K562 (cell line): ENCODE measurements at regions not wholly inside any gene's neighbourhood (a gene's known extent, or its start where the extent isn't known, plus 50 kb on each side); places are given as distances from the start of the nearest gene placed in this dataset.

Experiments
- ATAC-seq: fragments of 200-7000 bp; cut with Tn5 transposase; 3 replicates; pipeline ENCODE4 v1.9.1; 2020; ENCODE audit warnings: moderate library complexity
- BruUV-seq: library from RNA; stranded (reverse); fragments of 400-500 nt; replicated peaks from 2 replicates; lab custom pipeline; 2021; lab: Mats Ljungman, UMichigan
- CTCF ChIA-PET: fragments of 300-600 bp; formaldehyde crosslinking; extraction: SDS; loops from one replicate; lab custom pipeline; 2021; ENCODE audit warnings: low intra/inter-chr PET ratio; lab: Yijun Ruan, JAX
- POLR2A ChIA-PET: fragments of 300-600, 350-650 bp; sonication (Branson Sonifier 250); formaldehyde crosslinking; extraction: SDS; loops from one replicate; lab custom pipeline; 2021; ENCODE audit warnings: antibody characterized with exemption, inconsistent platforms; lab: Yijun Ruan, JAX
- DNase-seq, 4 experiments: peaks; one replicate each; pipeline versions ENCODE4 v3.0.0 to v3.0.0-alpha.2; 2011 to 2018; ENCODE audit warnings: low spot score in 3 of 4, mixed read lengths in 3 of 4; ENCODE audit errors: extremely low read depth in 1 of 4
- FAIRE-seq: peaks from 2 replicates; lab custom pipeline; 2011; peaks lifted over from hg19 to GRCh38; lab: Jason Lieb, UNC
- H2AFZ ChIP-seq: 2 replicates; pipeline ENCODE4 v1.6.0; 2011; ENCODE audit warnings: low read depth, low read length, control low read depth, inconsistent platforms
- H3K27ac ChIP-seq: fragments of 200-600 bp; 3 replicates; pipeline ENCODE4 v1.8.0; 2011; ENCODE audit warnings: low read depth, mild to moderate bottlenecking, control low read depth, inconsistent platforms, low read length, moderate library complexity, mixed read lengths; ENCODE audit errors: extremely low read depth
- H3K27me3 ChIP-seq, 2 experiments: fragments of 300-600 bp in 1 of 2; 2 replicates in 1 of 2; 3 replicates in 1 of 2; pipeline versions ENCODE4 v1.6.0 to v1.8.0; 2011; ENCODE audit warnings: inconsistent platforms in 2 of 2, low read length in 2 of 2, mild to moderate bottlenecking in 1 of 2, mixed read lengths in 1 of 2, moderate library complexity in 1 of 2; ENCODE audit not compliant: control insufficient read depth in 2 of 2, insufficient read depth in 2 of 2
- H3K36me3 ChIP-seq: fragments of 300-600 bp; 3 replicates; pipeline ENCODE4 v1.8.0; 2011; ENCODE audit warnings: mild to moderate bottlenecking, low read length, inconsistent platforms; ENCODE audit not compliant: control insufficient read depth, insufficient read depth
- H3K4me1 ChIP-seq, 2 experiments: fragments of 200-600 bp in 1 of 2; replicated peaks in 1 of 2; 2 replicates in 1 of 2; 3 replicates in 1 of 2; pipeline versions ENCODE4 v1.5.1 to v1.8.0; 2011; ENCODE audit warnings: inconsistent platforms in 2 of 2, low read length in 2 of 2, mild to moderate bottlenecking in 1 of 2, mixed read lengths in 1 of 2, moderate library complexity in 1 of 2; ENCODE audit not compliant: control insufficient read depth in 2 of 2, insufficient read depth in 2 of 2
- H3K4me2 ChIP-seq: 2 replicates; pipeline ENCODE4 v1.6.1; 2011; ENCODE audit warnings: low read length, control low read depth, inconsistent platforms, mixed read lengths; ENCODE audit not compliant: insufficient read depth
- H3K4me3 ChIP-seq: fragments of 200-600 bp; sonication (generic), shearing (Covaris generic); 2 replicates; pipeline ENCODE4 v1.5.1; 2016; ENCODE audit warnings: control low read depth, inconsistent platforms
- H3K79me2 ChIP-seq: fragments of 200-600 bp; 3 replicates; pipeline ENCODE4 v1.8.0; 2011; ENCODE audit warnings: low read length, inconsistent platforms; ENCODE audit not compliant: control insufficient read depth, insufficient read depth
- H3K9ac ChIP-seq, 2 experiments: 2 replicates each; pipeline versions ENCODE4 v1.6.0 to v1.6.1; 2011; ENCODE audit warnings: low read depth in 2 of 2, low read length in 2 of 2, control low read depth in 1 of 2, inconsistent platforms in 1 of 2, mild to moderate bottlenecking in 1 of 2, mixed read lengths in 1 of 2; ENCODE audit not compliant: insufficient read depth in 1 of 2
- H3K9me1 ChIP-seq: one replicate; pipeline ENCODE4 v1.6.0; 2011; ENCODE audit warnings: inconsistent platforms, mild to moderate bottlenecking, low read length, moderate library complexity; ENCODE audit not compliant: control insufficient read depth, insufficient read depth
- H3K9me3 ChIP-seq: replicated peaks from 2 replicates; pipeline ENCODE4 v1.5.1; 2011; ENCODE audit warnings: low read depth, low read length, inconsistent platforms; ENCODE audit not compliant: control insufficient read depth, insufficient read depth
- H4K20me1 ChIP-seq: replicated peaks from 2 replicates; pipeline ENCODE4 v1.6.1; 2011; ENCODE audit warnings: low read length, inconsistent platforms, mixed read lengths; ENCODE audit not compliant: control insufficient read depth, insufficient read depth
- BHLHE40 ChIP-seq: IDR thresholded peaks from 2 replicates; pipeline ENCODE4 v1.6.1; 2011; ENCODE audit warnings: low read length, improper control_type of control experiment
- CBX2 ChIP-seq: fragments of 200-600 bp; sonication (generic); IDR thresholded peaks from one replicate; pipeline ENCODE4 v1.6.1; 2012; ENCODE audit warnings: mild to moderate bottlenecking, low read length, inconsistent platforms; ENCODE audit not compliant: insufficient read depth, poor library complexity, severe bottlenecking
- ETS2 ChIP-seq: IDR thresholded peaks from 2 replicates; pipeline ENCODE4 v1.6.1; 2016; ENCODE audit warnings: borderline replicate concordance, missing genetic modification characterization, mild to moderate bottlenecking, moderate library complexity, missing compliant biosample characterization; ENCODE audit not compliant: poor library complexity, severe bottlenecking
- L3MBTL2 ChIP-seq: fragments of 450-650 bp; IDR thresholded peaks from 2 replicates; pipeline ENCODE4 v1.6.1; 2016; ENCODE audit warnings: mild to moderate bottlenecking, moderate library complexity
- MCM3 ChIP-seq: fragments of 450-650 bp; IDR thresholded peaks from 2 replicates; pipeline ENCODE4 v1.6.1; 2016
- NRF1 ChIP-seq, 2 experiments: fragments of 450-650 bp; IDR thresholded peaks in 1 of 2; conservative IDR thresholded peaks in 1 of 2; 2 replicates each; pipeline ENCODE4 v1.6.1; 2014; ENCODE audit warnings: mild to moderate bottlenecking in 2 of 2
- TRIM28 ChIP-seq: fragments of 450-650 bp; IDR thresholded peaks from 2 replicates; pipeline ENCODE4 v1.6.1; 2017
- ZBTB7A ChIP-seq: IDR thresholded peaks from 2 replicates; pipeline ENCODE4 v1.6.1; 2011; ENCODE audit warnings: low read depth, mild to moderate bottlenecking, low read length, moderate library complexity, borderline replicate concordance; ENCODE audit not compliant: control insufficient read depth
- ZC3H8 ChIP-seq: fragments of 450-650 bp; IDR thresholded peaks from 2 replicates; pipeline ENCODE4 v1.6.1; 2017
- ZFPM2 ChIP-seq: fragments of 250-450 bp; sonication (Bioruptor Pico); IDR thresholded peaks from 2 replicates; pipeline ENCODE4 v1.5.1; 2022; ENCODE audit warnings: mild to moderate bottlenecking
- ZNF764 ChIP-seq: fragments of 250-450 bp; sonication (Bioruptor Pico); IDR thresholded peaks from 2 replicates; pipeline ENCODE4 v1.4.0; 2020; ENCODE audit warnings: low read depth, mild to moderate bottlenecking, moderate library complexity
- WGBS: fragments of 100-300 bp; shearing (Covaris generic); methylation state at CpG from one replicate; pipeline ENCODE4 v1.1.6; 2016; ENCODE audit warnings: low coverage, mixed read lengths; ENCODE audit not compliant: insufficient coverage; ENCODE audit errors: missing lambda C conversion rate; 5-methylcytosine and 5-hydroxymethylcytosine counted together
- in situ Hi-C: fragments of 300-500 bp; cut with MboI; formaldehyde crosslinking; loops from 4 replicates; pipeline ENCODE4 v1.15.0; 2018; ENCODE audit warnings: inconsistent platforms, mixed read lengths
- intact Hi-C: fragments of 100-400 bp; cut with micrococcal nuclease; formaldehyde crosslinking; loops from 2 replicates; pipeline ENCODE4 v1.14.2; 2022
- TF ChIP-seq, protein P1 (sequence below): fragments of 250-450 bp; sonication (Bioruptor Pico); IDR thresholded peaks from 2 replicates; pipeline ENCODE4 v1.9.0; 2021; ENCODE audit warnings: mild to moderate bottlenecking
- TF ChIP-seq, protein P2 (sequence below): fragments of 450-650 bp; IDR thresholded peaks from 2 replicates; pipeline ENCODE4 v1.6.1; 2016; ENCODE audit warnings: mild to moderate bottlenecking

DNA sequence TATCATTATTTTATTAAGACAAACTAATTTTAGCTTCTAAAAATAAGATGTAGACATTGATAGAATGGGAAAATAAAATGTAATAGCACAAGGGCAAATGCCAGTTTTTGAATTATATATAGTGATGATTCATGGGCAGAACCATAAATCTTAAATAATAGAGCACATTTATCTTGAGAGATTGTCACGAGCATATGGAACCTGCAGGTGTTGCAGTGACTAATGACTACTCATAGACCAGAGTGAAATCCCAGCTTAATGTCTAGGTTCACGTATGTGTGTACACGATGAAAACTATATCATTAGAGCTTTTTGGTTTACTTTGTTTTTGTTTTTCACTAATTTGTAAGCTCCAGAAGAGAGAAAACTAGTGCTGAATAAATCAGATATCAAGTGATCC, 150.2 kb upstream of the CACNA2D1 start:
- no peak for ATAC-seq
- BruUV-seq, result no TSS peak

More for the DNA sequence above, 150.2 kb upstream of the CACNA2D1 start:
- H3K9ac ChIP-seq, result no peak overlapping the region
- POLR2A ChIA-PET, result no interaction called here
- FAIRE-seq (no peak), DNase-seq (no peak)
- H2AFZ ChIP-seq, result no peak overlapping the region
- H3K27me3 ChIP-seq, result no peaks in the 10 kb centered on the region
- CTCF ChIA-PET, result no interaction called here
- H3K4me2 ChIP-seq, result no peak overlapping the region
- no peak overlapping the region for H3K27ac ChIP-seq
- no peaks in the 10 kb centered on the region for H3K4me1 ChIP-seq
- H4K20me1 ChIP-seq, result no peaks in the 10 kb centered on the region
- no peaks in the 10 kb centered on the region; the same call in 1 of the 2 replicates for H3K9me3 ChIP-seq
- no peak overlapping the region for H3K4me3 ChIP-seq
- H3K36me3 ChIP-seq, result no peaks in the 10 kb centered on the region
- intact Hi-C loops (no loop called here), in situ Hi-C loops (no loop called here)
- no peaks in the 10 kb centered on the region for H3K79me2 ChIP-seq
- no peak for TF ChIP-seq TRIM28
- no peak for TF ChIP-seq L3MBTL2
- TF ChIP-seq ZFPM2 (CRISPR knock-in tag), result no peak
- no peak for TF ChIP-seq ZC3H8
- no peak for TF ChIP-seq CBX2
- TF ChIP-seq ETS2 (tag), result no peak
- TF ChIP-seq, protein P1, sequence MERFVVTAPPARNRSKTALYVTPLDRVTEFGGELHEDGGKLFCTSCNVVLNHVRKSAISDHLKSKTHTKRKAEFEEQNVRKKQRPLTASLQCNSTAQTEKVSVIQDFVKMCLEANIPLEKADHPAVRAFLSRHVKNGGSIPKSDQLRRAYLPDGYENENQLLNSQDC (CRISPR knock-in tag), result no peak
- TF ChIP-seq ZBTB7A, result no peak
- TF ChIP-seq ZNF764 (CRISPR knock-in tag), result no peak
- TF ChIP-seq MCM3, result no peak
- TF ChIP-seq, protein P2, sequence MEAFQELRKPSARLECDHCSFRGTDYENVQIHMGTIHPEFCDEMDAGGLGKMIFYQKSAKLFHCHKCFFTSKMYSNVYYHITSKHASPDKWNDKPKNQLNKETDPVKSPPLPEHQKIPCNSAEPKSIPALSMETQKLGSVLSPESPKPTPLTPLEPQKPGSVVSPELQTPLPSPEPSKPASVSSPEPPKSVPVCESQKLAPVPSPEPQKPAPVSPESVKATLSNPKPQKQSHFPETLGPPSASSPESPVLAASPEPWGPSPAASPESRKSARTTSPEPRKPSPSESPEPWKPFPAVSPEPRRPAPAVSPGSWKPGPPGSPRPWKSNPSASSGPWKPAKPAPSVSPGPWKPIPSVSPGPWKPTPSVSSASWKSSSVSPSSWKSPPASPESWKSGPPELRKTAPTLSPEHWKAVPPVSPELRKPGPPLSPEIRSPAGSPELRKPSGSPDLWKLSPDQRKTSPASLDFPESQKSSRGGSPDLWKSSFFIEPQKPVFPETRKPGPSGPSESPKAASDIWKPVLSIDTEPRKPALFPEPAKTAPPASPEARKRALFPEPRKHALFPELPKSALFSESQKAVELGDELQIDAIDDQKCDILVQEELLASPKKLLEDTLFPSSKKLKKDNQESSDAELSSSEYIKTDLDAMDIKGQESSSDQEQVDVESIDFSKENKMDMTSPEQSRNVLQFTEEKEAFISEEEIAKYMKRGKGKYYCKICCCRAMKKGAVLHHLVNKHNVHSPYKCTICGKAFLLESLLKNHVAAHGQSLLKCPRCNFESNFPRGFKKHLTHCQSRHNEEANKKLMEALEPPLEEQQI, result no peak
- TF ChIP-seq NRF1 (conservative IDR thresholded peaks at IDR 0.05 in 1 of 2, IDR thresholded peaks at IDR 0.05 in 1 of 2), result no peak
- no peak for TF ChIP-seq BHLHE40
- H3K9me1 ChIP-seq, result no peaks in the 10 kb centered on the region
- 2% methylated on average over 3 of the region's 3 CpGs for WGBS
